ENCODE measurements at regions not wholly inside any gene's neighbourhood (a gene's known extent, or its start where the extent isn't known, plus 50 kb on each side); places are given as distances from the start of the nearest gene placed in this dataset.

GRCh38 chr14:104356020-104356737 lies 217.8 kb downstream of the KIF26A start:
- no peak for DNase-seq (ENCODE audit: low spot score)

GRCh38 chr14:104356738-104357688 lies 218.6 kb downstream of the KIF26A start:
- no peak for DNase-seq (ENCODE audit: low spot score)

DNA sequence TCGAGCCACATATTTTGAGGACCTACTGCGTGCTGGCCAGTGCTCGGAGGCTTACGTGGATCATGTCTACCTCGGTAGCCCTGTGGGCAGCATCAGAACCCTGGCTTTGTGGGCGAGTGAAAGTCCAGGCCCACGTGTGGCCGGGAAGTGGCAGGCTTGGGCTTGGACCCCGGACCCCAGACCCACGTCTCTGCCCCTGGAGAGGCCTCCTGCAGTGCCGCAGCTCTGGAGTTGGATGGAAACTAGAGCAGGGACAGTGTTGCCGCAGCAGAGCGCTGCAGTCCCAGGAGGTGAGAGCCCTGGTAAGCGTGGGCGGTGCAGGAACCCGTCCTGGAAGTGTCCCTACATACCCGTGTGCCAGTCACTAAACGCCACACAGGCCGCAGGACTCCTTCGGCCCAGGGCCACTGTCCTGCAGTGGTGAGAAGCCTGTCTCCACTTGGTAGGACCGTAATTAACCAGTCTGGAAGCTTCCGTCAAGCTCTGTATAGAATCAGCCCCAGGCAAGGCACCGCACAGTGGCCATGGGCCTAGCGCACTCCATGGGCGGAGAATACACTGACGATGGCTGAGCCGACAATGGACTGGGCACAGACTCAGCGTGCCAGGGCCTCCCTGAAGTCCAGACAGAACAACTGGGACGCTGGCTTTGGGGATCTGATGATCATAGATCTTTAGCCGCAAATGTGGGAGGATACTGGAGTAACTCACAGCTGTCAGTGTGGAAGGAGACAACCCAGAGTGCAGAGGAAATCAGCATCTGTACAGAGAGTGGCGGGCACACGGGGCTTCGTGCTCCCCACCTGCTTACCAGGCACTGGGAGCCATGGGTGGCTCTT lies 219.5 kb downstream of the KIF26A start:
- DNase-seq (ENCODE audit: low spot score): no peak

DNA sequence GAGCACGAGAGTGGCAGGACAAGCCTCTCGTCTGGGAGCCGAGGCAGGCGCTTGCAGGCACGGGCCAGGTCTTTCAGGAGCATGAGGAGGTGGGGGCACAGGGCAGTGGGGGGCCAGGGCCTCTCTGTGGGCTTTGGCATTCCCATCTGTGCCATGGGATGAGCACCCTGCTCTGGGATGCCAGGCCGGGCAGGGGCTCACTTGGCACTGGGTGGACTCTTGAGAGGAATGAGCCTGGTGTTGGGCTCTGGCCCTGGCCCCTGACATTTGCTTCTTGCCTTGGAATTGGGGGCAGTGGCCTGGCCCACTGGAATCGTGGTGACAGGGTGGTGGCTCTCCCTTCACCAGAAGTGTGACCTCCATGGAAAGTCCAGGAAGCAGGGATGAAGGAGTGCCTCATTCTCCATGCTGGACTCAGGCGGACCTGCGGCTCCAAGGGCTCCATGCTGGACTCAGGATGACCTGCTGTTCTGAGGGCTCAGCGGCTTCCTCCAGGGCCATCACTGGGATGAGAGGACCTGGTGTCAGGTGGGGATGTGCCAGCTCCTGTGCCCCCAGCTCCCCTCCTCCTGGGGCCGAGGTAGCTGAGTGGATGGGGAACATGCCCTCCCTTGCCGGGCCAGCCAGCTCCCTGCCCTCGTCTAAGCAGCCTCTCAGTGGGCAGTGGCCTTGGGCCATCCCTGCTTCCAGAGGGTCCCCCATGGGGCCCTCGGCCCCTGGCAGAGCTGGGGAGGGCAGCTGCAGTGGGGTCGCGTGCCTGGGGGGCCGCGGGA lies 220.3 kb downstream of the KIF26A start:
- DNase-seq (ENCODE audit: low spot score): no peak

- DNase-seq (ENCODE audit: low spot score): no peak
These were observed 220.1 kb upstream of the C14orf180 start for GRCh38 chr14:104359301-104359968.

GRCh38 chr14:104359969-104360442 lies 219.6 kb upstream of the C14orf180 start:
- no peak for DNase-seq (ENCODE audit: low spot score)

DNA sequence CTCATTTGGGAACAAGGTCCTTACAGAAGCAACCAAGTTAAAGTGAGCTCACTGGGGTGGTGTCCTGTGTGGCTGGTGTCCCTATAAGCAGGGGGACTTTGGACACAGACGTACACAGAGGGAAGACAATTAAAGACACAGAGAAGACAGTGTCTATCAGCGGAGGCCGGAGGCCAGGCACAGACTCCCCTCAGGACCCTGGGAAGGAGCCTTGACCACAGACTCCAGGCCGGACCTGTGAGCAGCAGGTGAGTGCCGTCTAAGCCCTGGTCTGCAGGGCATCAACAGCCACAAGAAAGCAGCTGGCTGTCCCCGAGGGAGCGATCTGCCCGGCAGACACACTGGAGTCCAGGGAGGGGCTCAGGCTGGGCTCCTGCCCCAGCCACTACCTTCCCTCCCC lies 219.1 kb upstream of the C14orf180 start:
- DNase-seq (ENCODE audit: low spot score): no peak

- no peak for DNase-seq (ENCODE audit: low spot score)
These were observed 218.4 kb upstream of the C14orf180 start for GRCh38 chr14:104361101-104361591.

DNA sequence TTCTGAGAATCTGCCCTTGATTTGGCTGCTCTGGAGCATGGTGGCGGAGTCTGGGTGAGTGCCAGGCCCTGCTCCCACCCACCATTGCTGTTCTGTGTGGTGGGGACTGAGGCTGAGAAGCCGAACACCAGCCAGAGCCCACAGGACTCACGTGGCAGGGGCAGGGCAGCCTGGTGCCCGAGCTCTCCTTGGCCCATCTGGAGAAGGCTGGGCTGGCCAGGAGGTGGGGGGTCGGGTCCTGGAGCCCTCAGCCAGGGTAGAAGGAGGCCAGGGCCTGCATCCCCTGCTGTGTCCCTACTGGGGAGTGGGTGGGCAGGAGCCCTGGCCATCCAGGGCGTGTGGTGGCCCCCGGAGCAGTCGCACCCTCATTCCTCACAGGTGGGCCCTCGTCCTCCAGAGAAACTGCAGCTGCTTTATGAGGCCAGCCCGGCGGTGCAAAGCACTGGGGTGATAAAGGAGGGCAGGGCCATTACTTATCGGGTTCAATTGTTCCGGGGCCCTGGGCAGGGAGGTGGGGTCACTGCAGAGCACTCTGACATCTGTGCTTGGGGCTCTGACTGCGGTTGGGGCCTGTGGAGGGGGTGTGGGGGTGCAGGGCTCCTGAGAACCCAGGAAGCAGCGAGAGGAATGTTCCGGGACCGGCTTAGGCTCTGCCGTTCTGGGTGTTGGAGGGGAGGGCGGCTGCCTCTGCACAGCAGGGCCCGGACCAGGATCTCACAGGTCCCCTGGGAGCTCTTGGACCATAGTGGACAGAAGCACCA lies 217.5 kb upstream of the C14orf180 start:
- no peak for DNase-seq (ENCODE audit: low spot score)

DNA sequence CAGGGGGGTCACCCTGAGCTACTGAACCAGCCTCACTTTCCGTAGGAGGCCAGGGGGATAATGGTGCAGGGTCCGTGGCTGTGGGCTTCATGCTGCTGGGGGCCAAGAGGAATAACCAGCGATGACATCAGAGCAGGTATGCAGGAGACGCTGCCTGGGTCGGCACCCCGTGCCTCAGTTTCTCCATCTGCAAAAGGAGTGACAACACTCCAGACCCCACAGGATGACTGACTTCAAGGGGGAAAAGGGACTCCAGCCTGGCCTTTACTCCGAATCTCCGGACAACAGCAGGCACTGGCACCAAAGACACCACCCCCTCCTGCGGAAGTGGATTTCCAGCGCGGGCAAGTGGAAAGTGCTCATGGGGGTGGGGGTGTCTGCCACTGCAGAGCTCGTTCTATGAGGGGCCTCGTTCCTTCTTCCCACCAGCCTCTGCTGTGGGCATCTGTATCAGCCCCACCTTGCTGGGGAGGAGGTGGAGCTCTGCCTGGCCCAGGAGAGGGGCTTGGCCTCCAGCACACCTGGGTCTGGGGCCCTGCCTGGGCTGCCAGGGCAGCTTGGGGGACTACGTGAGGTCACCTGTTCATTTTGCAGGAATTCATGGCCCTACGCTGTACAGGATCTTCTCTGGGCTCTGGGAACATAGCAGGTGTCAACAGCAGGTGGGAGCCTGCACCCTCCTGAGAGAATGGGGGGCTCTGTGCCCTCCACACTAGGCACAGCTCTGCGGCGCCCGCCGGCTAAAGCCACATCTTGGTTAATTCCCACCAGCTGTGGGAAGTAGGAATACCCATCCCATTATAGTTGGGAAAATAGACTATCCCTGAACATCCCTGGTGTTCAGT lies 216.6 kb upstream of the C14orf180 start:
- DNase-seq (ENCODE audit: low spot score): no peak

GRCh38 chr14:104363891-104364760 lies 215.4 kb upstream of the C14orf180 start:
- no peak for DNase-seq (ENCODE audit: low spot score)

DNA sequence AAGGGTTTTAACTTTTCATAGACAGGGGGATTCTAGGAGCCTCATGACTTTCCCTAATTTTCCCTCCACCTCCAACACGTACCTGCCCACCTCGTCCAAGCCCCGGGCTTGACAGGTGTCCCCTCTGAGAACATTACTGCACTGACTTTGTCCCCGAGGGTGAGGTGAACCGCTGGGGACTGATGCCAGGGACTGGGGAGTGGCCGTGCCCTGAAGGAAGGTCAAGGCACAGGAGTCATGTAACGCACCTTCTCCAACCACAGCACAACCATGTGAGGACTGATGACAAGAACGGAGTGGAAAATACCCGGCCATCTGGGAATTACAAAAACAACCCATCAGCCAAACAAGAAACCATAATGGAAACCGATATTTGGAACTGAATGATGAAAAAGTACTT lies 214.7 kb upstream of the C14orf180 start:
- DNase-seq (ENCODE audit: low spot score): no peak

DNA sequence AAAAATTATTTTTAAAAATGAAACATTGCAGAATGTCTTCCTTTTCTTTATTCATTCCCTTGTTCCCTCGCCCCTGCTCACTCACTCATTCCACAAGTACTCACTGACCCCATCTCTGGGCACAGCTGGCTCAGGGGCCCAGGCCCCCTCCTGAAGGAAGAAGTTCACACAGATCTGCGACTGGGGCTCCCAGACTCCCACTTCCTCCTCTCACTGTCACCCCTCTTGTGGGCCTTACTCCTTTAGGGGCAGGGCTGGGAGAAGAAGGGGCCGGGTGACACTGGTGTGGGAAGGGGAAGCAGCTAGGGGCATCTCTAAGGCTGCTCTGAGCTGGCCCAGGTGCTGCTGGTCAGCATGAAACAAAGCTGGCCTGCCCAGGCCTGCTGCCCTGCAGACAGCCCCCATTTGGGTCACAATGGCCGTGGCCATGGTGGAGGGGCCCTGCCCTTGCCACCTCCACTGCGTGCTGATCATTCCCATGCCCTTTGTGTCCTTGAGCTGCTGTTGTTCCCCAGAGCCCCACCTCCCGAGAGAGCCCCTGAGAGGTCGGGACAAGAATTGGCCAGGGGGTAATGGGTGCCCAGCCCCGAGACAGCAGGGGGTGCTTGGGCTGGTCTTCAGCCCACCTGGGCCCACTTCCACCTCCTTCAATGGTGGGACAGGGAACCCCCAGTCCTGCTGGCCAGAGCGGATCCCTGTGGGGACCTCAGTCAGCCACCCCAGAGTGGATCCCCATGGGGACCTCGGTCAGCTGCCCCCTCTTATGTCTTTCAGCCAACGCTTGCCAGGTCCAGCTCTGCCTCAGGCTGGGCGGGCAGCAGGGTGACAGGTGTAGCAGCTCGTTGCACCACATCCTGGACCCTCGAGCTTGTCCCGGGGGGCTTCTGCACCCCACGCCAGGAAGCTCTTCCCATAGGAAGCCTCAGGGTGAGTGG lies 212.4 kb upstream of the C14orf180 start:
- no peak for DNase-seq (ENCODE audit: low spot score)

DNA sequence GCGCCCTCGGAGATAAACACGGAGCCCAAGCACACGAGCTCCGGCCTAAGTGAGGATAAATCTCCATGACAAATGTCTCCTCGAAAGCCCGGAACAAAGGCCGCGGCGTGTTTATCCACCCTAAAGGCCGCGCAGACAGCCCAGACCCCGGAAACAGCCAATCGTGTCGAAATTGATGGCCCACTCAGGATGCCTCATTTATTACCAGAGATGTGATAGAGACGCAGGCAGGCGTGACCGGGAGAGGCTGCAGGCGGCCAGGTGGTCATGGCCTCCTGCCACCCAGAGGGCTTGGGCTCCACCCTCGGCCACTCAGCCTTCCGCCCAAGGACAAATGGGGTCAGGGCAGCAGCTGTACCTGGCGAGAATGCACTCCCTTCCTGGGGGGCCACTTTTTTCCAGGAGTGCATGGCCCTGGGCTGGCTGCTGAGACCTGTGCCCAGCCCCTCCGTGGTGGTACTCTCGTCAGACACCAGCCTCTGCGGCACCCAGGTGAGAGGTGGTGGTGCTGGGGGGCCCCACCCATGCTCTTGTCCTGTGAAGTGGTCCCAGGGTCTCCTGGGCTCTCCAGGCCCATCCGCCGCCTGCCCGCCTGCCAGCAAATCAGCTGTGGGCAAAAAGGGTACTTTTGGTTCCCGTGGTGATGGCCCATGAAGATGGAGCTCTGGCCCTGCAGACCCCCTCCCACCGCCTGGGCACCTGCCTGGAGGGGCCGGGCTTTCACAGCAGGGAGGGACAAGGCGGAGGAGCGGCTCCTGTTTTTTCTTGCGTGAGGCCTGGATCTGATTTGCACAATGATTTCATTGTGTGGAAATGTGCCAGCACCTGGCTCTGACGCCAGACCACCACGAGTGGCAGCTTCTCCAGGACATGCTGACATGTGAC lies 211.5 kb upstream of the C14orf180 start:
- no peak for DNase-seq (ENCODE audit: low spot score)

GRCh38 chr14:104368751-104369100 lies 210.8 kb upstream of the C14orf180 start:
- no peak for DNase-seq (ENCODE audit: low spot score)

- no peak for DNase-seq (ENCODE audit: low spot score)
These were observed 210.4 kb upstream of the C14orf180 start for GRCh38 chr14:104369208-104369607.
